ENCODE measurements at regions not wholly inside any gene's neighbourhood (a gene's known extent, or its start where the extent isn't known, plus 50 kb on each side); places are given as distances from the start of the nearest gene placed in this dataset.

- no peak for TF ChIP-seq ZNF274 (IDR thresholded peaks at IDR 0.05; ENCODE audit: low read depth, low read length)
- no peak for TF ChIP-seq YY1 (IDR thresholded peaks at IDR 0.05; ENCODE audit: insufficient read depth, insufficient read length)
- no peak for TF ChIP-seq SUZ12 (IDR thresholded peaks at IDR 0.05; ENCODE audit: extremely low read depth, insufficient read depth, insufficient read length)
- no peak overlapping the region for H3K4me3 ChIP-seq (ENCODE audit: insufficient read length, low read depth)
- H3K9me3 ChIP-seq (ENCODE audit: insufficient read depth, low read length): no peaks in the 10 kb centered on the region
- DNase-seq (ENCODE audit: low read depth, low spot score): no peak
- H3K36me3 ChIP-seq (ENCODE audit: insufficient read depth, insufficient read length, low read length): no peaks in the 10 kb centered on the region
- no peak overlapping the region for H3K9ac ChIP-seq (ENCODE audit: insufficient read length, low read depth)
- H3K27me3 ChIP-seq (ENCODE audit: insufficient read depth, insufficient read length): no peaks in the 10 kb centered on the region
- no peaks in the 10 kb centered on the region for H3K4me1 ChIP-seq (ENCODE audit: insufficient read depth, insufficient read length)
Observed at GRCh38 chr6:103872233-103872632, 987.5 kb downstream of the HACE1 start.

GRCh38 chr6:103870970-103871369, 988.7 kb downstream of the HACE1 start:
- Histone ChIP-seq H3K36me3 (ENCODE audit: insufficient read depth, insufficient read length, low read length) (no peaks in the 10 kb centered on the region), H3K9me3 (ENCODE audit: insufficient read depth, low read length) (no peaks in the 10 kb centered on the region), H3K4me1 (ENCODE audit: insufficient read depth, insufficient read length) (no peaks in the 10 kb centered on the region), H3K4me3 (ENCODE audit: insufficient read length, low read depth) (no peak overlapping the region), H3K9ac (ENCODE audit: insufficient read length, low read depth) (no peak overlapping the region), H3K27me3 (ENCODE audit: insufficient read depth, insufficient read length) (no peaks in the 10 kb centered on the region)
- no peak for DNase-seq (ENCODE audit: low read depth, low spot score)
- TF ChIP-seq YY1 (IDR thresholded peaks at IDR 0.05; ENCODE audit: insufficient read depth, insufficient read length) (no peak), ZNF274 (IDR thresholded peaks at IDR 0.05; ENCODE audit: low read depth, low read length) (no peak), SUZ12 (IDR thresholded peaks at IDR 0.05; ENCODE audit: extremely low read depth, insufficient read depth, insufficient read length) (no peak)

GRCh38 chr6:103862297-103862696, 997.4 kb downstream of the HACE1 start:
- TF ChIP-seq SUZ12 (IDR thresholded peaks at IDR 0.05; ENCODE audit: extremely low read depth, insufficient read depth, insufficient read length): no peak
- TF ChIP-seq ZNF274 (IDR thresholded peaks at IDR 0.05; ENCODE audit: low read depth, low read length): no peak
- no peaks in the 10 kb centered on the region for H3K27me3 ChIP-seq (ENCODE audit: insufficient read depth, insufficient read length)
- no peak overlapping the region for H3K9ac ChIP-seq (ENCODE audit: insufficient read length, low read depth)
- no peaks in the 10 kb centered on the region for H3K36me3 ChIP-seq (ENCODE audit: insufficient read depth, insufficient read length, low read length)
- H3K9me3 ChIP-seq (ENCODE audit: insufficient read depth, low read length): no peaks in the 10 kb centered on the region
- no peaks in the 10 kb centered on the region for H3K4me1 ChIP-seq (ENCODE audit: insufficient read depth, insufficient read length)
- no peak overlapping the region for H3K4me3 ChIP-seq (ENCODE audit: insufficient read length, low read depth)
- DNase-seq (ENCODE audit: low read depth, low spot score): no peak

- TF ChIP-seq SUZ12 (IDR thresholded peaks at IDR 0.05; ENCODE audit: extremely low read depth, insufficient read depth, insufficient read length) (no peak), YY1 (IDR thresholded peaks at IDR 0.05; ENCODE audit: insufficient read depth, insufficient read length) (no peak)
- H3K27me3 ChIP-seq (ENCODE audit: insufficient read depth, insufficient read length): no peaks in the 10 kb centered on the region
- no peaks in the 10 kb centered on the region for H3K9me3 ChIP-seq (ENCODE audit: insufficient read depth, low read length)
- H3K4me3 ChIP-seq (ENCODE audit: insufficient read length, low read depth): no peak overlapping the region
- no peak overlapping the region for H3K9ac ChIP-seq (ENCODE audit: insufficient read length, low read depth)
- H3K36me3 ChIP-seq (ENCODE audit: insufficient read depth, insufficient read length, low read length): no peaks in the 10 kb centered on the region
- DNase-seq (ENCODE audit: low read depth, low spot score): no peak
- no peaks in the 10 kb centered on the region for H3K4me1 ChIP-seq (ENCODE audit: insufficient read depth, insufficient read length)
Observed at GRCh38 chr6:103858003-103858402, 1001.7 kb downstream of the HACE1 start.

- DNase-seq (ENCODE audit: low read depth, low spot score): no peak
- no peaks in the 10 kb centered on the region for H3K4me1 ChIP-seq (ENCODE audit: insufficient read depth, insufficient read length)
- no peaks in the 10 kb centered on the region for H3K27me3 ChIP-seq (ENCODE audit: insufficient read depth, insufficient read length)
- no peak for TF ChIP-seq ZNF274 (IDR thresholded peaks at IDR 0.05; ENCODE audit: low read depth, low read length)
- no peak overlapping the region for H3K9ac ChIP-seq (ENCODE audit: insufficient read length, low read depth)
- no peaks in the 10 kb centered on the region for H3K36me3 ChIP-seq (ENCODE audit: insufficient read depth, insufficient read length, low read length)
- no peaks in the 10 kb centered on the region for H3K9me3 ChIP-seq (ENCODE audit: insufficient read depth, low read length)
- no peak overlapping the region for H3K4me3 ChIP-seq (ENCODE audit: insufficient read length, low read depth)
Observed at GRCh38 chr6:103855750-103856149, 1004.0 kb downstream of the HACE1 start.

- Histone ChIP-seq H3K9me3 (ENCODE audit: insufficient read depth, low read length) (no peaks in the 10 kb centered on the region), H3K9ac (ENCODE audit: insufficient read length, low read depth) (no peak overlapping the region), H3K36me3 (ENCODE audit: insufficient read depth, insufficient read length, low read length) (no peaks in the 10 kb centered on the region), H3K4me3 (ENCODE audit: insufficient read length, low read depth) (no peak overlapping the region), H3K27me3 (ENCODE audit: insufficient read depth, insufficient read length) (no peaks in the 10 kb centered on the region), H3K4me1 (ENCODE audit: insufficient read depth, insufficient read length) (no peaks in the 10 kb centered on the region)
- no peak for TF ChIP-seq SUZ12 (IDR thresholded peaks at IDR 0.05; ENCODE audit: extremely low read depth, insufficient read depth, insufficient read length)
- no peak for DNase-seq (ENCODE audit: low read depth, low spot score)
Observed at GRCh38 chr6:103854059-103854458, 1005.7 kb downstream of the HACE1 start.

- Histone ChIP-seq H3K36me3 (ENCODE audit: insufficient read depth, insufficient read length, low read length) (no peaks in the 10 kb centered on the region), H3K9me3 (ENCODE audit: insufficient read depth, low read length) (no peaks in the 10 kb centered on the region), H3K4me1 (ENCODE audit: insufficient read depth, insufficient read length) (no peaks in the 10 kb centered on the region), H3K27me3 (ENCODE audit: insufficient read depth, insufficient read length) (no peaks in the 10 kb centered on the region), H3K9ac (ENCODE audit: insufficient read length, low read depth) (no peak overlapping the region), H3K4me3 (ENCODE audit: insufficient read length, low read depth) (no peak overlapping the region)
- DNase-seq (ENCODE audit: low read depth, low spot score): no peak
- no peak for TF ChIP-seq ZNF274 (IDR thresholded peaks at IDR 0.05; ENCODE audit: low read depth, low read length)
- no peak for TF ChIP-seq SUZ12 (IDR thresholded peaks at IDR 0.05; ENCODE audit: extremely low read depth, insufficient read depth, insufficient read length)
- TF ChIP-seq YY1 (IDR thresholded peaks at IDR 0.05; ENCODE audit: insufficient read depth, insufficient read length): no peak
Observed at GRCh38 chr6:103838457-103838856, 1021.3 kb downstream of the HACE1 start.

- Histone ChIP-seq H3K9ac (ENCODE audit: insufficient read length, low read depth) (no peak overlapping the region), H3K4me1 (ENCODE audit: insufficient read depth, insufficient read length) (no peaks in the 10 kb centered on the region), H3K9me3 (ENCODE audit: insufficient read depth, low read length) (no peaks in the 10 kb centered on the region), H3K4me3 (ENCODE audit: insufficient read length, low read depth) (no peak overlapping the region), H3K36me3 (ENCODE audit: insufficient read depth, insufficient read length, low read length) (no peaks in the 10 kb centered on the region), H3K27me3 (ENCODE audit: insufficient read depth, insufficient read length) (no peaks in the 10 kb centered on the region)
- no peak for TF ChIP-seq SUZ12 (IDR thresholded peaks at IDR 0.05; ENCODE audit: extremely low read depth, insufficient read depth, insufficient read length)
- TF ChIP-seq YY1 (IDR thresholded peaks at IDR 0.05; ENCODE audit: insufficient read depth, insufficient read length): no peak
- DNase-seq (ENCODE audit: low read depth, low spot score): no peak
Observed at GRCh38 chr6:103826209-103826608, 1033.5 kb downstream of the HACE1 start.
